ENCODE measurements at regions not wholly inside any gene's neighbourhood (a gene's known extent, or its start where the extent isn't known, plus 50 kb on each side); places are given as distances from the start of the nearest gene placed in this dataset.

GRCh38 chr2:21650569-21650968 lies 526.8 kb downstream of the TDRD15 start:
- TF ChIP-seq ZNF274 (IDR thresholded peaks at IDR 0.05; ENCODE audit: low read depth, low read length) (no peak), SUZ12 (IDR thresholded peaks at IDR 0.05; ENCODE audit: extremely low read depth, insufficient read depth, insufficient read length) (no peak), YY1 (IDR thresholded peaks at IDR 0.05; ENCODE audit: insufficient read depth, insufficient read length) (no peak)
